ENCODE measurements at regions not wholly inside any gene's neighbourhood (a gene's known extent, or its start where the extent isn't known, plus 50 kb on each side); places are given as distances from the start of the nearest gene placed in this dataset.

- Mint-ChIP-seq H3K27me3 (no peaks in the 10 kb centered on the region), H3K27ac (no peak overlapping the region), H3K4me1 (no peaks in the 10 kb centered on the region), H3K9me3 (peaks cover 0 to 6% (median 2%) of the 10 kb centered on the region in 7 donors), H3K4me3 (no peak overlapping the region), H3K36me3 (no peaks in the 10 kb centered on the region)
- Histone ChIP-seq H3K36me3 (ENCODE audit: control insufficient read depth, insufficient read depth, low read length) (no peaks in the 10 kb centered on the region), H3K4me3 (ENCODE audit: low read depth, low read length) (no peak overlapping the region), H3K27ac (ENCODE audit: insufficient read depth, low read length, poor library complexity, severe bottlenecking) (no peak overlapping the region), H3K4me1 (ENCODE audit: control insufficient read depth, insufficient read depth, low read length, poor library complexity, severe bottlenecking) (no peaks in the 10 kb centered on the region), H3K9me3 (ENCODE audit: control insufficient read depth in 2 of 2, low read length in 2 of 2) (no peaks in the 10 kb centered on the region), H3K27me3 (ENCODE audit: control insufficient read depth, insufficient read depth, low read length) (no peaks in the 10 kb centered on the region)
- DNase-seq (no peak), ATAC-seq (ENCODE audit: low read depth in 2 of 2) (no peak)
Measured at GRCh38 chr4:173880897-173881296, 350.9 kb upstream of the HAND2 start.

GRCh38 chr4:173879509-173879908 lies 349.5 kb upstream of the HAND2 start:
- Mint-ChIP-seq H3K4me3 (no peak overlapping the region), H3K27ac (no peak overlapping the region), H3K36me3 (no peaks in the 10 kb centered on the region), H3K4me1 (no peaks in the 10 kb centered on the region), H3K9me3 (peaks cover 0 to 6% (median 2%) of the 10 kb centered on the region in 7 donors), H3K27me3 (no peaks in the 10 kb centered on the region)
- no peak for DNase-seq
- Histone ChIP-seq H3K4me3 (ENCODE audit: low read depth, low read length) (no peak overlapping the region), H3K9me3 (ENCODE audit: control insufficient read depth in 2 of 2, low read length in 2 of 2) (no peaks in the 10 kb centered on the region), H3K27ac (ENCODE audit: insufficient read depth, low read length, poor library complexity, severe bottlenecking) (no peak overlapping the region), H3K4me1 (ENCODE audit: control insufficient read depth, insufficient read depth, low read length, poor library complexity, severe bottlenecking) (no peaks in the 10 kb centered on the region), H3K36me3 (ENCODE audit: control insufficient read depth, insufficient read depth, low read length) (no peaks in the 10 kb centered on the region), H3K27me3 (ENCODE audit: control insufficient read depth, insufficient read depth, low read length) (no peaks in the 10 kb centered on the region)
- no peak for ATAC-seq (ENCODE audit: low read depth in 2 of 2)

- Mint-ChIP-seq H3K27me3 (no peaks in the 10 kb centered on the region), H3K27ac (no peak overlapping the region), H3K36me3 (no peaks in the 10 kb centered on the region), H3K4me3 (no peak overlapping the region), H3K4me1 (no peaks in the 10 kb centered on the region), H3K9me3 (peaks cover 0 to 6% (median 2%) of the 10 kb centered on the region in 7 donors)
- Histone ChIP-seq H3K36me3 (ENCODE audit: control insufficient read depth, insufficient read depth, low read length) (no peaks in the 10 kb centered on the region), H3K4me1 (ENCODE audit: control insufficient read depth, insufficient read depth, low read length, poor library complexity, severe bottlenecking) (no peaks in the 10 kb centered on the region), H3K27me3 (ENCODE audit: control insufficient read depth, insufficient read depth, low read length) (no peaks in the 10 kb centered on the region), H3K4me3 (ENCODE audit: low read depth, low read length) (no peak overlapping the region), H3K9me3 (ENCODE audit: control insufficient read depth in 2 of 2, low read length in 2 of 2) (no peaks in the 10 kb centered on the region), H3K27ac (ENCODE audit: insufficient read depth, low read length, poor library complexity, severe bottlenecking) (no peak overlapping the region)
- ATAC-seq (ENCODE audit: low read depth in 2 of 2) (no peak), DNase-seq (no peak)
Measured at GRCh38 chr4:173878701-173879100, 348.7 kb upstream of the HAND2 start.

- no peaks in the 10 kb centered on the region for H3K27me3 ChIP-seq (ENCODE audit: control insufficient read depth, insufficient read depth, low read length)
- no peak overlapping the region for H3K4me3 ChIP-seq (ENCODE audit: low read depth, low read length)
- no peaks in the 10 kb centered on the region for H3K36me3 Mint-ChIP-seq
- ATAC-seq (ENCODE audit: low read depth in 2 of 2) (no peak), DNase-seq (no peak)
- H3K27ac ChIP-seq (ENCODE audit: insufficient read depth, low read length, poor library complexity, severe bottlenecking) = no peak overlapping the region
- H3K9me3 Mint-ChIP-seq = peaks cover 0 to 2% (median 0%) of the 10 kb centered on the region in 7 donors
- no peaks in the 10 kb centered on the region for H3K9me3 ChIP-seq (ENCODE audit: control insufficient read depth in 2 of 2, low read length in 2 of 2)
- H3K36me3 ChIP-seq (ENCODE audit: control insufficient read depth, insufficient read depth, low read length) = no peaks in the 10 kb centered on the region
- no peak overlapping the region for H3K4me3 Mint-ChIP-seq
- H3K27me3 Mint-ChIP-seq = no peaks in the 10 kb centered on the region
- H3K27ac Mint-ChIP-seq = no peak overlapping the region
- H3K4me1 ChIP-seq (ENCODE audit: control insufficient read depth, insufficient read depth, low read length, poor library complexity, severe bottlenecking) = no peaks in the 10 kb centered on the region
- no peaks in the 10 kb centered on the region for H3K4me1 Mint-ChIP-seq
Measured at GRCh38 chr4:173871643-173872042, 341.6 kb upstream of the HAND2 start.

GRCh38 chr4:173866322-173867026 lies 336.4 kb upstream of the HAND2 start:
- no peaks in the 10 kb centered on the region for H3K4me1 Mint-ChIP-seq
- H3K36me3 ChIP-seq (ENCODE audit: control insufficient read depth, insufficient read depth, low read length) = no peaks in the 10 kb centered on the region
- H3K4me1 ChIP-seq (ENCODE audit: control insufficient read depth, insufficient read depth, low read length, poor library complexity, severe bottlenecking) = no peaks in the 10 kb centered on the region
- no peaks in the 10 kb centered on the region for H3K36me3 Mint-ChIP-seq
- no peak overlapping the region for H3K4me3 Mint-ChIP-seq
- DNase-seq (no peak), ATAC-seq (ENCODE audit: low read depth in 2 of 2) (no peak)
- H3K27ac ChIP-seq (ENCODE audit: insufficient read depth, low read length, poor library complexity, severe bottlenecking) = no peak overlapping the region
- peaks cover 0 to 9% (median 3%) of the 10 kb centered on the region in 7 donors for H3K9me3 Mint-ChIP-seq
- peaks cover 4% of the 10 kb centered on the region for H3K27me3 Mint-ChIP-seq
- no peak overlapping the region for H3K27ac Mint-ChIP-seq
- H3K27me3 ChIP-seq (ENCODE audit: control insufficient read depth, insufficient read depth, low read length) = no peaks in the 10 kb centered on the region
- no peaks in the 10 kb centered on the region for H3K9me3 ChIP-seq (ENCODE audit: control insufficient read depth in 2 of 2, low read length in 2 of 2)
- H3K4me3 ChIP-seq (ENCODE audit: low read depth, low read length) = no peak overlapping the region

DNA sequence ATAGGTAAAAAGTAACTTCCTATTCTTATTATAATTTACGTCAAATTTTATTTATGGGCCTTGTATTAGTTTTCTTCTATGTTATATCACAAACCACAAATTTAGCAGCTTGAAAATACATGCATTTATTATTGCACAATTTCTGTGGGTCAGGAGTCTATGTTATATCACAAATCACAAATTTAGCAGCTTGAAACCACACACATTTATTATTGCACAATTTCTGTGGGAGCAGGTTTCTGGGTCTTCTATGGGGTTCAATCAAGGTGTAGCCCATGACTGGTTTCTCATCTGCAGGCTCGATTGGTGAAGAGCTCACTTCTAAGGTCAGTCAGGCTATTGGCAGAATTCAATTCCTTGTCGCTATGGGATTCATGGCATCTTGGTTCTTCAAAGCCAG lies 332.7 kb upstream of the HAND2 start:
- Mint-ChIP-seq H3K36me3 (no peaks in the 10 kb centered on the region), H3K4me1 (no peaks in the 10 kb centered on the region), H3K27ac (no peak overlapping the region), H3K27me3 (peaks cover 4% of the 10 kb centered on the region), H3K4me3 (no peak overlapping the region), H3K9me3 (peaks cover 0 to 12% (median 5%) of the 10 kb centered on the region in 7 donors)
- Histone ChIP-seq H3K4me3 (ENCODE audit: low read depth, low read length) (no peak overlapping the region), H3K9me3 (ENCODE audit: control insufficient read depth in 2 of 2, low read length in 2 of 2) (no peaks in the 10 kb centered on the region), H3K4me1 (ENCODE audit: control insufficient read depth, insufficient read depth, low read length, poor library complexity, severe bottlenecking) (no peaks in the 10 kb centered on the region), H3K27me3 (ENCODE audit: control insufficient read depth, insufficient read depth, low read length) (no peaks in the 10 kb centered on the region), H3K27ac (ENCODE audit: insufficient read depth, low read length, poor library complexity, severe bottlenecking) (no peak overlapping the region), H3K36me3 (ENCODE audit: control insufficient read depth, insufficient read depth, low read length) (no peaks in the 10 kb centered on the region)
- ATAC-seq (ENCODE audit: low read depth in 2 of 2) = no peak
- DNase-seq = no peak

DNA sequence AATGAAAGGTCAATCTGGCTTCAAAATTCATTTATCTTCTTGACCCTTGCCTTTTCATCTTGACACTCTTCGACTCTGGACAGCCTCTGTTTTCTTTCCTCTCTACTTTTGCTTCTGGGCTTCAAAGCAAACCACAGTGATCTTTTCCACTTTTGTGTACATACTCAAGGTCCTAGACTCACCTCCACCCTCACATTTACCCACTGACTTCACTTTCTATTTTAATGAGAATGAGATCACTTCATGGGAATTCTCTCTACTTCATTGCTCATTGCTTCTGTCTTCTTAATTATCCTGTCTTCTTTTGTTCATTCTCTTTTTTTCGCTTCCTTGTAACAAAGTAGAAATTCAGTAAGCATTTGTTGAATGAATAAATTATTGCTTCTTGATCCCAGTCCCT lies 330.1 kb upstream of the HAND2 start:
- H3K27me3 Mint-ChIP-seq = peaks cover 8% of the 10 kb centered on the region
- no peak overlapping the region for H3K27ac Mint-ChIP-seq
- H3K36me3 Mint-ChIP-seq = no peaks in the 10 kb centered on the region
- H3K27me3 ChIP-seq (ENCODE audit: control insufficient read depth, insufficient read depth, low read length) = no peaks in the 10 kb centered on the region
- H3K27ac ChIP-seq (ENCODE audit: insufficient read depth, low read length, poor library complexity, severe bottlenecking) = no peak overlapping the region
- no peaks in the 10 kb centered on the region for H3K9me3 ChIP-seq (ENCODE audit: control insufficient read depth in 2 of 2, low read length in 2 of 2)
- H3K4me1 ChIP-seq (ENCODE audit: control insufficient read depth, insufficient read depth, low read length, poor library complexity, severe bottlenecking) = no peaks in the 10 kb centered on the region
- no peaks in the 10 kb centered on the region for H3K4me1 Mint-ChIP-seq
- no peaks in the 10 kb centered on the region for H3K36me3 ChIP-seq (ENCODE audit: control insufficient read depth, insufficient read depth, low read length)
- H3K4me3 ChIP-seq (ENCODE audit: low read depth, low read length) = no peak overlapping the region
- H3K9me3 Mint-ChIP-seq = peaks cover 0 to 14% (median 5%) of the 10 kb centered on the region in 7 donors
- DNase-seq = no peak
- H3K4me3 Mint-ChIP-seq = no peak overlapping the region
- ATAC-seq (ENCODE audit: low read depth in 2 of 2) = no peak

DNA sequence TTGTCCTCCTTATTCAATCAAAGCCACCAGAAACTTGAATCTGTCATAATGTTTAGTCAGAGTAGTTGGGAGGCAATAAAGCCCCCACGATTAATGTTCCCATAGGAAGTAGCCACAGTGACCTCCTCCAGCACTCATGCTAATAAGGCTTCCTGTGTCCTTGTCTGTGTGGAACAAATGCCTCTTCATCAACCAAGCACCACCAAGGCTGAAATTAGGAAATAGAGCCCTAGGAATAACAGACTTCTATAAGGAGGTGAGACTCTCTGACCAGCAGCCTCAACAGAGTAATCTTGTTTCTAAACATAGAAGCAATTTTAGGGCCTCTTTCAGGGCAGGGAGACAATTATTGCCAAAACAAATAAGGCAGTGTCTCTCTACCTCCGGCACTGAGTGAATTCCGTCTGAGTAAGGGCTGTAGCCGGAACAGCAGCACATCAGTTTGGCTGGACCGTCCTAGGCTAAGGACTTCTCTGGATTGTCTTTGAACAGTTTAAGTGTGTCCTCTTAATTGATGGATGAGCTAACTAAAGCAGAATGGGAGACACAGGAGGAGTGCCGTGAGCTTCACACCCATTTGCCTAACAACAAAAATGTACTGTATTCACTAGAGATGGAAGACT lies 329.2 kb upstream of the HAND2 start:
- H3K4me1 ChIP-seq (ENCODE audit: control insufficient read depth, insufficient read depth, low read length, poor library complexity, severe bottlenecking) = no peaks in the 10 kb centered on the region
- Mint-ChIP-seq H3K9me3 (peaks cover 0 to 14% (median 3%) of the 10 kb centered on the region in 7 donors), H3K4me3 (no peak overlapping the region)

More for the DNA sequence above, 329.2 kb upstream of the HAND2 start:
- Mint-ChIP-seq H3K27ac (no peak overlapping the region), H3K36me3 (no peaks in the 10 kb centered on the region), H3K27me3 (peaks cover 4% of the 10 kb centered on the region), H3K4me1 (no peaks in the 10 kb centered on the region)
- Histone ChIP-seq H3K4me3 (ENCODE audit: low read depth, low read length) (no peak overlapping the region), H3K36me3 (ENCODE audit: control insufficient read depth, insufficient read depth, low read length) (no peaks in the 10 kb centered on the region), H3K27me3 (ENCODE audit: control insufficient read depth, insufficient read depth, low read length) (no peaks in the 10 kb centered on the region), H3K9me3 (ENCODE audit: control insufficient read depth in 2 of 2, low read length in 2 of 2) (no peaks in the 10 kb centered on the region), H3K27ac (ENCODE audit: insufficient read depth, low read length, poor library complexity, severe bottlenecking) (no peak overlapping the region)
- ATAC-seq (ENCODE audit: low read depth in 2 of 2) (no peak), DNase-seq (no peak)
